ENCODE measurements at regions not wholly inside any gene's neighbourhood (a gene's known extent, or its start where the extent isn't known, plus 50 kb on each side); places are given as distances from the start of the nearest gene placed in this dataset.

- dilution Hi-C loops (cut with MboI; ENCODE audit: extremely low pct_ligation_motif_present, low sequenced_read_pairs): no loop called here
- DNase-seq (ENCODE audit: low read depth, low spot score): no peak
Measured at GRCh38 chr2:160731856-160732255, 238.2 kb upstream of the RBMS1 start.

GRCh38 chr2:160735696-160736095 is 242.1 kb upstream of the RBMS1 start:
- FAIRE-seq (no peak), DNase-seq (ENCODE audit: low read depth, low spot score) (no peak)
- Histone ChIP-seq H3K4me1 (ENCODE audit: control insufficient read depth, extremely low read depth, insufficient read depth, low read length) (no peaks in the 10 kb centered on the region), H3K36me3 (ENCODE audit: control insufficient read depth in 2 of 2, extremely low read depth in 1 of 2, insufficient read depth in 2 of 2, low read length in 2 of 2) (no peaks in the 10 kb centered on the region), H3K9me3 (ENCODE audit: control insufficient read depth, low read depth, low read length) (no peaks in the 10 kb centered on the region), H3K27ac (ENCODE audit: control insufficient read depth, insufficient read depth, low read length) (no peak overlapping the region), H3K79me2 (ENCODE audit: control insufficient read depth, insufficient read depth, low read length) (no peaks in the 10 kb centered on the region), H3K4me3 (ENCODE audit: control insufficient read depth in 2 of 3, extremely low read depth in 1 of 3, insufficient read depth in 2 of 3, low read depth in 1 of 3, low read length in 3 of 3) (no peak overlapping the region), H4K20me1 (ENCODE audit: control insufficient read depth, extremely low read depth, insufficient read depth, low read length) (no peaks in the 10 kb centered on the region), H2AFZ (ENCODE audit: control insufficient read depth, low read length) (no peak overlapping the region), H3K27me3 (ENCODE audit: control insufficient read depth, extremely low read depth, insufficient read depth, low read length) (no peaks in the 10 kb centered on the region), H3K4me2 (ENCODE audit: control insufficient read depth, extremely low read depth, insufficient read depth, low read depth, low read length) (no peak overlapping the region), H3K9ac (ENCODE audit: control insufficient read depth, extremely low read depth, insufficient read depth, low read length) (no peak overlapping the region), H3K9me1 (ENCODE audit: control insufficient read depth, extremely low read depth, insufficient read depth, low read length) (no peaks in the 10 kb centered on the region)
- no peak for TF ChIP-seq CTCF (optimal IDR thresholded peaks at IDR 0.05 in 1 of 3, IDR thresholded peaks at IDR 0.05 in 1 of 3, conservative IDR thresholded peaks at IDR 0.05 in 1 of 3; ENCODE audit: extremely low read depth in 1 of 3, insufficient read depth in 2 of 3, low read length in 3 of 3)
- dilution Hi-C loops (cut with MboI; ENCODE audit: extremely low pct_ligation_motif_present, low sequenced_read_pairs): no loop called here

More at GRCh38 chr2:160731856-160732255, 238.2 kb upstream of the RBMS1 start:
- H3K4me3 ChIP-seq (ENCODE audit: control insufficient read depth in 2 of 3, extremely low read depth in 1 of 3, insufficient read depth in 2 of 3, low read depth in 1 of 3, low read length in 3 of 3): no peak overlapping the region
- H3K9ac ChIP-seq (ENCODE audit: control insufficient read depth, extremely low read depth, insufficient read depth, low read length): no peak overlapping the region
- no peak overlapping the region for H3K4me2 ChIP-seq (ENCODE audit: control insufficient read depth, extremely low read depth, insufficient read depth, low read depth, low read length)
- FAIRE-seq: no peak
- H2AFZ ChIP-seq (ENCODE audit: control insufficient read depth, low read length): no peak overlapping the region
- H3K4me1 ChIP-seq (ENCODE audit: control insufficient read depth, extremely low read depth, insufficient read depth, low read length): no peaks in the 10 kb centered on the region
- H4K20me1 ChIP-seq (ENCODE audit: control insufficient read depth, extremely low read depth, insufficient read depth, low read length): no peaks in the 10 kb centered on the region
- H3K79me2 ChIP-seq (ENCODE audit: control insufficient read depth, insufficient read depth, low read length): no peaks in the 10 kb centered on the region
- H3K36me3 ChIP-seq (ENCODE audit: control insufficient read depth in 2 of 2, extremely low read depth in 1 of 2, insufficient read depth in 2 of 2, low read length in 2 of 2): no peaks in the 10 kb centered on the region
- no peaks in the 10 kb centered on the region for H3K9me1 ChIP-seq (ENCODE audit: control insufficient read depth, extremely low read depth, insufficient read depth, low read length)
- TF ChIP-seq CTCF (optimal IDR thresholded peaks at IDR 0.05 in 1 of 3, IDR thresholded peaks at IDR 0.05 in 1 of 3, conservative IDR thresholded peaks at IDR 0.05 in 1 of 3; ENCODE audit: extremely low read depth in 1 of 3, insufficient read depth in 2 of 3, low read length in 3 of 3) (no peak), EZH2 (IDR thresholded peaks at IDR 0.05; ENCODE audit: low read length) (no peak)
- no peak overlapping the region for H3K27ac ChIP-seq (ENCODE audit: control insufficient read depth, insufficient read depth, low read length)
- H3K9me3 ChIP-seq (ENCODE audit: control insufficient read depth, low read depth, low read length): no peaks in the 10 kb centered on the region
- H3K27me3 ChIP-seq (ENCODE audit: control insufficient read depth, extremely low read depth, insufficient read depth, low read length): no peaks in the 10 kb centered on the region

Measured in keratinocyte (primary cell).